ENCODE measurements at regions not wholly inside any gene's neighbourhood (a gene's known extent, or its start where the extent isn't known, plus 50 kb on each side); places are given as distances from the start of the nearest gene placed in this dataset.

DNA sequence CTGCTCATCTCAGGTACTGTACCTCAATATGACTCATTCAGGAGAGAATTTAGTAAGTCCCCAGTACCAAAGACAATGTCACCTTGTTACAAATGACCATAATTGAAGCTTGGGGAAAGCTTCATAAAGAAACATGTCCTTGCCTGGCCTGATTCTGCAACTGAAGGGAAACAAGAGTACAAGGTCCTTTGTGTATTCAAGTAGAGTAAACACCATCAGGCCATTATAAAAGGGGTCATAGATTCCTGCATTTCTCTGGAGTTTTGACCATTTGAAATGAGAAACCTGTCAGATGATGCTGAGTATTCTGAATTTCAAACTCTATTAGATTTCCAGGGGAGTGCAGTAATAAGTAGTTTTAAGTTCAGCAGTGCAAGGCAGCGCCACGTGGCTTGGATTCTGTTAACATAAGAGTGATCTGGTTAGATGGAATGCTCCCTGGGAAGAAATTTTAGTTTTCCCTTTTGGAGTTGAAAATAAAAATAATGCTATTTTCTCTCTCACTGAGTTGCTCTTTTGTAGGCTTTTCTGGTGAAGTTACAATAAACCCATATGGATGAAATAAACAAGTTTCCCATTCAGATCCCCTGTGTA, 1054.3 kb downstream of the EPHA7 start:
- no peak overlapping the region for H3K4me3 ChIP-seq (ENCODE audit: low read depth, low read length)
- no peak for DNase-seq (ENCODE audit: low read depth)
- no peak for TF ChIP-seq CTCF (IDR thresholded peaks at IDR 0.05; ENCODE audit: low read depth, low read length)

DNA sequence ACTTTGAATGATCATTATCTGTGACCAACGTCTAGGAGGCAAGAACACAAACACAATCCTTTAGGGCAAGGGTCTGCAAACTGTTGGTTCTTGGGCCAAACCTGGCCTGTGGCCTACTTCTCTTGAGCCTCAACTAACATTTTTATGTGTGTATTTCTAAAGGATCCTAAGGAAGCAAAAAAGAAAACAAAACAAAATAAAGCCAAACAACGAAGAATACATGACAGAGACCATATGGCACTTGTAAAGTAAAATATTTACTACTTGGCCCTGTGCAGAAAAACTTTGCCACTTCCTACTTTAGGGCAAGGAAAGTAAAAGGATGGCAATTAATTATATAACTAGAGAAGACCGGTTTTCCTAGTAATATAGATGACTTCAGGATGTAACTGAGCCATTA, 1056.2 kb downstream of the EPHA7 start:
- no peak overlapping the region for H3K4me3 ChIP-seq (ENCODE audit: low read depth, low read length)
- DNase-seq (ENCODE audit: low read depth), result no peak

DNA sequence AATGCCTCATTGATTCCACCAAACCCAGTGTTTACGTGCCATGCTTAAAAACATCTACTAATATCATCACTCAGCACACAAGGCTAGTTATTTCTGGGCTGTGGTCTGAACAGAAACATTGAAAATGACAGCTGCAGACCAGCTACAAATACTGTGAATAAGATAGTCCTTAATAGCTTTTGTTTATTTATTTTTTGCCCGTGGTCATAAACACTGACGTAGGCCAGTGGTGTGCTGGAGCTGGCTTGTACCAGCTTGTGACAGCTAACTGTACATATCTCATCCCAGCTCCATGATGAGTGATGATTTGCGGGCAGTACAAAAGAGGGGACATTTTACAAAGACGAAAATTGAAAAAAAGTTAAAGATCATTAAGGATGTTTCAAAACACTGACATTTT, 1057.0 kb downstream of the EPHA7 start:
- H3K4me3 ChIP-seq (ENCODE audit: low read depth, low read length), result no peak overlapping the region
- no peak for DNase-seq (ENCODE audit: low read depth)
- TF ChIP-seq MYC (IDR thresholded peaks at IDR 0.05; ENCODE audit: low read depth, low read length) (no peak), POLR2A (IDR thresholded peaks at IDR 0.05; ENCODE audit: extremely low read depth, insufficient read length) (no peak), MAX (IDR thresholded peaks at IDR 0.05; ENCODE audit: low read depth, low read length) (no peak), CTCF (IDR thresholded peaks at IDR 0.05; ENCODE audit: low read depth, low read length) (no peak)

More for the DNA sequence above, 1056.2 kb downstream of the EPHA7 start:
- no peak for TF ChIP-seq CTCF (IDR thresholded peaks at IDR 0.05; ENCODE audit: low read depth, low read length)
- TF ChIP-seq MAX (IDR thresholded peaks at IDR 0.05; ENCODE audit: low read depth, low read length), result no peak

DNA sequence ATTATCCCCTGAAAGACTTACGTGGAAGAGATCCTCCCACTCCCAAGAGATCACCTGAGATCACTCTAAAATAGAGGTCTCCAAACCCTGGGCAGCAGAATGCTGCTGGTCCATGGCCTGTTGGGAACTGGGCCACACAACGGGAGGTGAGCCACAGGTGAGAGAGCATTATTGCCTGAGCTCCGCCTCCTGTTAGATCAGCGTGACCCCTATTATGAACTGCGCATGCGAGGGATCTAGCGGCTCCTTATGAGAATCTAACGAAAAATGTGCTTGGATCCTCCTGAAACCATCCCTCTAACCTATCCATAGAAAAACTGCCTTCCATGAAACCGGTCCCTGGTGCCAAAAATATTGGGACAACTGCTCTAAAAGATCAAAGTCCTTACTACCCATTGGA, 1057.4 kb downstream of the EPHA7 start:
- no peak for DNase-seq (ENCODE audit: low read depth)
- H3K4me3 ChIP-seq (ENCODE audit: low read depth, low read length), result no peak overlapping the region
- TF ChIP-seq POLR2A (IDR thresholded peaks at IDR 0.05; ENCODE audit: extremely low read depth, insufficient read length), result no peak
- no peak for TF ChIP-seq CTCF (IDR thresholded peaks at IDR 0.05; ENCODE audit: low read depth, low read length)

- TF ChIP-seq CTCF (IDR thresholded peaks at IDR 0.05; ENCODE audit: low read depth, low read length), result no peak
- no peak for TF ChIP-seq MAX (IDR thresholded peaks at IDR 0.05; ENCODE audit: low read depth, low read length)
- TF ChIP-seq POLR2A (IDR thresholded peaks at IDR 0.05; ENCODE audit: extremely low read depth, insufficient read length), result no peak
- no peak for TF ChIP-seq MYC (IDR thresholded peaks at IDR 0.05; ENCODE audit: low read depth, low read length)
- DNase-seq (ENCODE audit: low read depth), result no peak
- no peak overlapping the region for H3K4me3 ChIP-seq (ENCODE audit: low read depth, low read length)
These were observed 1065.0 kb downstream of the EPHA7 start for GRCh38 chr6:92354270-92354829.

GRCh38 chr6:92352130-92352529, 1067.2 kb downstream of the EPHA7 start:
- DNase-seq (ENCODE audit: low read depth), result no peak
- H3K4me3 ChIP-seq (ENCODE audit: low read depth, low read length), result no peak overlapping the region
- TF ChIP-seq MYC (IDR thresholded peaks at IDR 0.05; ENCODE audit: low read depth, low read length) (no peak), POLR2A (IDR thresholded peaks at IDR 0.05; ENCODE audit: extremely low read depth, insufficient read length) (no peak), CTCF (IDR thresholded peaks at IDR 0.05; ENCODE audit: low read depth, low read length) (no peak), MAX (IDR thresholded peaks at IDR 0.05; ENCODE audit: low read depth, low read length) (no peak)
